HCT116 (cell line): ENCODE measurements at regions not wholly inside any gene's neighbourhood (a gene's known extent, or its start where the extent isn't known, plus 50 kb on each side); places are given as distances from the start of the nearest gene placed in this dataset.

Experiments
- ATAC-seq: fragments of 200-7000 bp; cut with Tn5 transposase; 2 replicates; pipeline ENCODE4 v1.9.1; 2020; ENCODE audit warnings: mild to moderate bottlenecking, moderate library complexity
- BruUV-seq: library from RNA; stranded (reverse); fragments of 400-500 nt; replicated peaks from 2 replicates; lab custom pipeline; 2021; lab: Mats Ljungman, UMichigan
- CTCF ChIA-PET: fragments of 300-600 bp; sonication (Branson Sonifier 250); formaldehyde crosslinking; loops from one replicate; lab custom pipeline; 2021; ENCODE audit warnings: antibody characterized with exemption; lab: Charles Lee
- POLR2A ChIA-PET: fragments of 300-600, 350-600 bp; sonication (Branson Sonifier 250); formaldehyde crosslinking; loops from one replicate; lab custom pipeline; 2021; ENCODE audit warnings: antibody characterized with exemption; lab: Charles Lee
- RAD21 ChIA-PET, 2 experiments: fragments of 300-600 bp; sonication (Branson Sonifier 250); formaldehyde crosslinking; loops; one replicate each; lab custom pipeline; 2023; ENCODE audit warnings: low total read pairs in 2 of 2; ENCODE audit not compliant: uncharacterized antibody in 2 of 2, unreplicated experiment in 2 of 2, low non-redundant PET in 1 of 2; lab: Charles Lee
- DNase-seq: peaks from one replicate; pipeline ENCODE4 v3.0.0-alpha.2; 2010; ENCODE audit warnings: low read depth, low spot score
- H2AFZ ChIP-seq: fragments of 200-600 bp; shearing (Covaris generic), sonication (generic); 2 replicates; pipeline ENCODE4 v1.6.1; 2017; ENCODE audit warnings: low read depth, mixed run types, mixed read lengths, antibody characterized with exemption, low read length; ENCODE audit not compliant: poor library complexity, severe bottlenecking
- H3K27ac ChIP-seq: 2 replicates; pipeline ENCODE4 v1.5.1; 2012; ENCODE audit warnings: low read depth, low read length
- H3K27me3 ChIP-seq: fragments of 200-600 bp; sonication (generic); 2 replicates; pipeline ENCODE4 v1.6.1; 2016; ENCODE audit warnings: mixed run types, low read length, mixed read lengths; ENCODE audit not compliant: insufficient read depth
- H3K36me3 ChIP-seq, 2 experiments: fragments of 200-500 bp in 1 of 2; fragments of 200-600 bp in 1 of 2; sonication (Bioruptor generic) in 1 of 2; sonication (generic) in 1 of 2; 2 replicates each; pipeline versions ENCODE4 v1.5.1 to v1.6.1; 2014 to 2016; ENCODE audit warnings: low read length in 2 of 2, inconsistent platforms in 1 of 2, mixed read lengths in 1 of 2, mixed run types in 1 of 2; ENCODE audit not compliant: insufficient read depth in 2 of 2, control insufficient read depth in 1 of 2
- H3K4me1 ChIP-seq, 2 experiments: fragments of 200-600 bp in 1 of 2; sonication (generic) in 1 of 2; 2 replicates each; pipeline versions ENCODE4 v1.5.1 to v1.6.1; 2012 to 2017; ENCODE audit warnings: low read length in 2 of 2, inconsistent platforms in 1 of 2, mild to moderate bottlenecking in 1 of 2, mixed read lengths in 1 of 2, mixed run types in 1 of 2, moderate library complexity in 1 of 2; ENCODE audit not compliant: insufficient read depth in 2 of 2, control insufficient read depth in 1 of 2
- H3K4me2 ChIP-seq: fragments of 200-600 bp; sonication (generic); 2 replicates; pipeline ENCODE4 v1.6.1; 2017; ENCODE audit warnings: mixed run types, low read length, mixed read lengths
- H3K4me3 ChIP-seq, 2 experiments: fragments of 200-600 bp in 1 of 2; sonication (generic) in 1 of 2; replicated peaks in 1 of 2; 2 replicates each; pipeline ENCODE4 v1.5.1; 2011 to 2016; ENCODE audit warnings: low read length in 2 of 2, control low read depth in 1 of 2, low read depth in 1 of 2, mild to moderate bottlenecking in 1 of 2, mixed read lengths in 1 of 2, mixed run types in 1 of 2
- H3K79me2 ChIP-seq: fragments of 200-600 bp; sonication (generic); 2 replicates; pipeline ENCODE4 v1.6.1; 2017; ENCODE audit warnings: mild to moderate bottlenecking, mixed run types, low read length, moderate library complexity, mixed read lengths; ENCODE audit not compliant: insufficient read depth
- H3K9ac ChIP-seq: fragments of 200-600 bp; sonication (generic); 2 replicates; pipeline ENCODE4 v1.6.1; 2016; ENCODE audit warnings: low read length, mixed read lengths
- H3K9me2 ChIP-seq: fragments of 200-600 bp; sonication (generic), shearing (Covaris generic); 2 replicates; pipeline ENCODE4 v1.6.1; 2017; ENCODE audit warnings: mixed run types, mild to moderate bottlenecking, moderate library complexity; ENCODE audit not compliant: insufficient read depth
- H3K9me3 ChIP-seq, 2 experiments: fragments of 200-500 bp in 1 of 2; fragments of 200-600 bp in 1 of 2; sonication (Bioruptor generic) in 1 of 2; sonication (generic) in 1 of 2; 2 replicates each; pipeline ENCODE4 v1.6.1; 2014 to 2017; ENCODE audit warnings: low read length in 2 of 2, mixed read lengths in 2 of 2, inconsistent platforms in 1 of 2, low read depth in 1 of 2, mild to moderate bottlenecking in 1 of 2, mixed run types in 1 of 2, moderate library complexity in 1 of 2; ENCODE audit not compliant: control insufficient read depth in 1 of 2, insufficient read depth in 1 of 2
- H4K20me1 ChIP-seq: fragments of 200-600 bp; sonication (generic), shearing (Covaris generic); 2 replicates; pipeline ENCODE4 v1.6.1; 2017; ENCODE audit warnings: mixed run types, mild to moderate bottlenecking, moderate library complexity; ENCODE audit not compliant: insufficient read depth
- EZH2 ChIP-seq: fragments of 200-600 bp; sonication (generic); IDR thresholded peaks from 2 replicates; pipeline ENCODE4 v1.6.1; 2017; ENCODE audit warnings: antibody characterized with exemption, mixed run types
- FOSL1 ChIP-seq: IDR thresholded peaks from 2 replicates; pipeline ENCODE4 v1.6.1; 2012; ENCODE audit warnings: low read depth
- POLR2A ChIP-seq: IDR thresholded peaks from 2 replicates; pipeline ENCODE4 v1.7.0; 2011; ENCODE audit warnings: borderline replicate concordance; ENCODE audit not compliant: insufficient read depth, insufficient read length; ENCODE audit errors: extremely low read depth
- POLR2AphosphoS5 ChIP-seq: IDR thresholded peaks from 2 replicates; pipeline ENCODE4 v1.6.1; 2011; ENCODE audit warnings: mild to moderate bottlenecking, low read depth, low read length, moderate library complexity
- TCF7L2 ChIP-seq: IDR thresholded peaks from 2 replicates; pipeline ENCODE4 v1.7.0; 2011; ENCODE audit warnings: borderline replicate concordance, inconsistent platforms; ENCODE audit not compliant: insufficient read depth, insufficient read length; ENCODE audit errors: extremely low read depth
- intact Hi-C: fragments of 100-400 bp; cut with micrococcal nuclease; formaldehyde crosslinking; loops from 2 replicates; pipeline ENCODE4 v1.10.0; 2022
- TF ChIP-seq, protein P1 (sequence below), 3 experiments: fragments of 200-600 bp in 1 of 3; sonication (generic) in 1 of 3; IDR thresholded peaks in 2 of 3; conservative IDR thresholded peaks in 1 of 3; 2 replicates each; pipeline ENCODE4 v1.5.1; 2012 to 2017; ENCODE audit warnings: low read depth in 2 of 3, low read length in 2 of 3, antibody characterized with exemption in 1 of 3, borderline replicate concordance in 1 of 3, control low read depth in 1 of 3, mild to moderate bottlenecking in 1 of 3, mixed read lengths in 1 of 3, mixed run types in 1 of 3, moderate library complexity in 1 of 3; ENCODE audit not compliant: insufficient read depth in 1 of 3
- TF ChIP-seq, protein P2 (sequence below): IDR thresholded peaks from 2 replicates; pipeline ENCODE4 v1.6.1; 2011; ENCODE audit warnings: mild to moderate bottlenecking, low read length, moderate library complexity; ENCODE audit not compliant: insufficient replicate concordance; ENCODE audit errors: extremely low read depth

GRCh38 chr2:217477583-217477982 is 525.2 kb downstream of the TNS1 start:
- DNase-seq, result no peak
- peak; percentile 44; the same call in 1 of the 2 replicates for ATAC-seq
- H3K27me3 ChIP-seq, result peaks cover 49% of the 10 kb centered on the region
- no peak overlapping the region for H3K4me3 ChIP-seq
- H3K27ac ChIP-seq, result no peak overlapping the region
- no peaks in the 10 kb centered on the region for H3K4me1 ChIP-seq
- H4K20me1 ChIP-seq, result no peaks in the 10 kb centered on the region
- no peak overlapping the region for H3K9ac ChIP-seq
- H3K4me2 ChIP-seq, result no peak overlapping the region
- RAD21 ChIA-PET, result no interaction called here
- no peak for TF ChIP-seq POLR2A
- TF ChIP-seq TCF7L2, result no peak
- no peak for TF ChIP-seq FOSL1
- TF ChIP-seq, protein P1, sequence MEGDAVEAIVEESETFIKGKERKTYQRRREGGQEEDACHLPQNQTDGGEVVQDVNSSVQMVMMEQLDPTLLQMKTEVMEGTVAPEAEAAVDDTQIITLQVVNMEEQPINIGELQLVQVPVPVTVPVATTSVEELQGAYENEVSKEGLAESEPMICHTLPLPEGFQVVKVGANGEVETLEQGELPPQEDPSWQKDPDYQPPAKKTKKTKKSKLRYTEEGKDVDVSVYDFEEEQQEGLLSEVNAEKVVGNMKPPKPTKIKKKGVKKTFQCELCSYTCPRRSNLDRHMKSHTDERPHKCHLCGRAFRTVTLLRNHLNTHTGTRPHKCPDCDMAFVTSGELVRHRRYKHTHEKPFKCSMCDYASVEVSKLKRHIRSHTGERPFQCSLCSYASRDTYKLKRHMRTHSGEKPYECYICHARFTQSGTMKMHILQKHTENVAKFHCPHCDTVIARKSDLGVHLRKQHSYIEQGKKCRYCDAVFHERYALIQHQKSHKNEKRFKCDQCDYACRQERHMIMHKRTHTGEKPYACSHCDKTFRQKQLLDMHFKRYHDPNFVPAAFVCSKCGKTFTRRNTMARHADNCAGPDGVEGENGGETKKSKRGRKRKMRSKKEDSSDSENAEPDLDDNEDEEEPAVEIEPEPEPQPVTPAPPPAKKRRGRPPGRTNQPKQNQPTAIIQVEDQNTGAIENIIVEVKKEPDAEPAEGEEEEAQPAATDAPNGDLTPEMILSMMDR (IDR thresholded peaks at IDR 0.05 in 2 of 3, conservative IDR thresholded peaks at IDR 0.05 in 1 of 3; ENCODE audit: borderline replicate concordance in 1 of 3, insufficient read depth in 1 of 3, low read depth in 2 of 3, low read length in 2 of 3), result no peak
- no TSS peak for BruUV-seq
- no peaks in the 10 kb centered on the region for H3K9me2 ChIP-seq
- intact Hi-C loops, result no loop called here
- CTCF ChIA-PET, result interaction anchor here (0.9 to 1.4 kb wide), 2 partner anchors 34 to 236 kb away, joined by 3 read pairs; no protein-coding TSS in a partner anchor
- no peaks in the 10 kb centered on the region for H3K9me3 ChIP-seq
- H3K79me2 ChIP-seq, result no peaks in the 10 kb centered on the region
- no peak overlapping the region for H2AFZ ChIP-seq
- H3K36me3 ChIP-seq, result no peaks in the 10 kb centered on the region
- POLR2A ChIA-PET, result no interaction called here

GRCh38 chr2:217475791-217476190 is 527.0 kb downstream of the TNS1 start:
- ATAC-seq (no peak), DNase-seq (no peak)
- BruUV-seq, result no TSS peak
- RAD21 ChIA-PET, result no interaction called here
- Histone ChIP-seq H3K4me1 (no peaks in the 10 kb centered on the region), H3K9me3 (no peaks in the 10 kb centered on the region), H3K36me3 (no peaks in the 10 kb centered on the region), H2AFZ (no peak overlapping the region), H4K20me1 (no peaks in the 10 kb centered on the region), H3K9ac (no peak overlapping the region), H3K27ac (no peak overlapping the region), H3K79me2 (no peaks in the 10 kb centered on the region), H3K4me2 (no peak overlapping the region), H3K27me3 (peaks cover 60% of the 10 kb centered on the region), H3K9me2 (no peaks in the 10 kb centered on the region), H3K4me3 (no peak overlapping the region)
- CTCF ChIA-PET, result no interaction called here
- TF ChIP-seq, protein P2, sequence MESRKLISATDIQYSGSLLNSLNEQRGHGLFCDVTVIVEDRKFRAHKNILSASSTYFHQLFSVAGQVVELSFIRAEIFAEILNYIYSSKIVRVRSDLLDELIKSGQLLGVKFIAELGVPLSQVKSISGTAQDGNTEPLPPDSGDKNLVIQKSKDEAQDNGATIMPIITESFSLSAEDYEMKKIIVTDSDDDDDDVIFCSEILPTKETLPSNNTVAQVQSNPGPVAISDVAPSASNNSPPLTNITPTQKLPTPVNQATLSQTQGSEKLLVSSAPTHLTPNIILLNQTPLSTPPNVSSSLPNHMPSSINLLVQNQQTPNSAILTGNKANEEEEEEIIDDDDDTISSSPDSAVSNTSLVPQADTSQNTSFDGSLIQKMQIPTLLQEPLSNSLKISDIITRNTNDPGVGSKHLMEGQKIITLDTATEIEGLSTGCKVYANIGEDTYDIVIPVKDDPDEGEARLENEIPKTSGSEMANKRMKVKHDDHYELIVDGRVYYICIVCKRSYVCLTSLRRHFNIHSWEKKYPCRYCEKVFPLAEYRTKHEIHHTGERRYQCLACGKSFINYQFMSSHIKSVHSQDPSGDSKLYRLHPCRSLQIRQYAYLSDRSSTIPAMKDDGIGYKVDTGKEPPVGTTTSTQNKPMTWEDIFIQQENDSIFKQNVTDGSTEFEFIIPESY, result no peak
- no peak for TF ChIP-seq POLR2AphosphoS5
- no peak for TF ChIP-seq EZH2
- TF ChIP-seq POLR2A, result no peak
- intact Hi-C loops, result no loop called here
- POLR2A ChIA-PET, result no interaction called here
